COR-L47 (cell line): ENCODE measurements at regions not wholly inside any gene's neighbourhood (a gene's known extent, or its start where the extent isn't known, plus 50 kb on each side); places are given as distances from the start of the nearest gene placed in this dataset.

Experiments used
- DNase-seq: peaks from one replicate; lab custom pipeline; 2025; lab: John Stamatoyannopoulos, UW

GRCh38 chr14:40903709-40904108, 703.0 kb upstream of the LRFN5 start:
- no peak for DNase-seq

GRCh38 chr14:40899435-40899834, 707.2 kb upstream of the LRFN5 start:
- DNase-seq, result no peak

- DNase-seq, result no peak
Measured at GRCh38 chr14:40894846-40895245, 711.8 kb upstream of the LRFN5 start.

- no peak for DNase-seq
Measured at GRCh38 chr14:40889126-40889525, 717.5 kb upstream of the LRFN5 start.

GRCh38 chr14:40887912-40888311, 718.8 kb upstream of the LRFN5 start:
- no peak for DNase-seq

GRCh38 chr14:40870252-40870651, 736.4 kb upstream of the LRFN5 start:
- peak; percentile 21 for DNase-seq

- no peak for DNase-seq
Measured at GRCh38 chr14:40859055-40859454, 747.6 kb upstream of the LRFN5 start.

- DNase-seq, result no peak
Measured at GRCh38 chr14:40855343-40855742, 751.3 kb upstream of the LRFN5 start.

GRCh38 chr14:40850191-40850590, 756.5 kb upstream of the LRFN5 start:
- no peak for DNase-seq

GRCh38 chr14:40847480-40847879, 759.2 kb upstream of the LRFN5 start:
- no peak for DNase-seq

- no peak for DNase-seq
Measured at GRCh38 chr14:40842816-40843215, 763.9 kb upstream of the LRFN5 start.

- no peak for DNase-seq
Measured at GRCh38 chr14:40841886-40842285, 764.8 kb upstream of the LRFN5 start.

GRCh38 chr14:40838601-40839000, 768.1 kb upstream of the LRFN5 start:
- DNase-seq, result no peak

GRCh38 chr14:40806471-40806870, 800.2 kb upstream of the LRFN5 start:
- no peak for DNase-seq

GRCh38 chr14:40796168-40796567, 810.5 kb upstream of the LRFN5 start:
- DNase-seq, result no peak

- DNase-seq, result no peak
Measured at GRCh38 chr14:40784860-40785259, 821.8 kb upstream of the LRFN5 start.

- DNase-seq, result no peak
Measured at GRCh38 chr14:40762685-40763084, 844.0 kb upstream of the LRFN5 start.

GRCh38 chr14:40762177-40762576, 844.5 kb upstream of the LRFN5 start:
- DNase-seq, result no peak

- no peak for DNase-seq
Measured at GRCh38 chr14:40760704-40761103, 846.0 kb upstream of the LRFN5 start.

GRCh38 chr14:40758076-40758475, 848.6 kb upstream of the LRFN5 start:
- no peak for DNase-seq

- DNase-seq, result no peak
Measured at GRCh38 chr14:40757376-40757950, 849.2 kb upstream of the LRFN5 start.

- DNase-seq, result no peak
Measured at GRCh38 chr14:40733206-40733605, 873.5 kb upstream of the LRFN5 start.

- DNase-seq, result no peak
Measured at GRCh38 chr14:40727107-40727506, 879.6 kb upstream of the LRFN5 start.

- DNase-seq, result no peak
Measured at GRCh38 chr14:40713387-40713786, 893.3 kb upstream of the LRFN5 start.

- DNase-seq, result no peak
Measured at GRCh38 chr14:40697231-40697630, 909.4 kb upstream of the LRFN5 start.
